ENCODE measurements at regions not wholly inside any gene's neighbourhood (a gene's known extent, or its start where the extent isn't known, plus 50 kb on each side); places are given as distances from the start of the nearest gene placed in this dataset.

- Histone ChIP-seq H4K8ac (ENCODE audit: extremely low read depth, insufficient read depth, low read length) (no peak overlapping the region), H3K4me1 (replicated peaks in 1 of 4; ENCODE audit: control insufficient read depth in 3 of 4, insufficient read depth in 4 of 4, low read length in 3 of 4) (no peaks in the 10 kb centered on the region; a peak in 1 of 7 replicates), H3K56ac (replicated peaks; ENCODE audit: insufficient read length, low read depth, low read length) (no peak overlapping the region), H3K23me2 (ENCODE audit: low read depth, low read length) (no peaks in the 10 kb centered on the region), H3K4ac (replicated peaks; ENCODE audit: insufficient read length, low read depth, low read length) (no peak overlapping the region), H3K9ac (replicated peaks in 1 of 4; ENCODE audit: extremely low read depth in 1 of 4, low read depth in 3 of 4, low read length in 3 of 4) (no peak overlapping the region), H3K4me3 (ENCODE audit: extremely low read depth in 1 of 4, insufficient read depth in 2 of 4, low read depth in 3 of 4, low read length in 4 of 4) (no peak overlapping the region), H4K5ac (ENCODE audit: insufficient read length, low read depth, low read length) (no peak overlapping the region), H3K27me3 (replicated peaks in 1 of 4; ENCODE audit: control insufficient read depth in 3 of 4, extremely low read depth in 1 of 4, insufficient read depth in 3 of 4, low read length in 3 of 4) (no peaks in the 10 kb centered on the region), H2BK20ac (ENCODE audit: low read length) (no peak overlapping the region), H2BK12ac (ENCODE audit: low read depth, low read length) (no peak overlapping the region), H3K79me2 (ENCODE audit: control insufficient read depth in 1 of 2, insufficient read depth in 2 of 2, low read length in 2 of 2) (no peaks in the 10 kb centered on the region), H4K91ac (replicated peaks; ENCODE audit: insufficient read length, low read length) (no peak overlapping the region), H3K4me2 (ENCODE audit: insufficient read depth in 1 of 2, low read depth in 2 of 2, low read length in 2 of 2) (no peak overlapping the region), H2AFZ (ENCODE audit: low read length) (0 out of 2 replicates have a peak overlapping the region, but pooled peaks have one; percentile 53), H2BK5ac (ENCODE audit: low read depth, low read length) (no peak overlapping the region), H2BK120ac (replicated peaks; ENCODE audit: low read depth, low read length) (no peak overlapping the region), H3K79me1 (ENCODE audit: low read depth, low read length) (no peaks in the 10 kb centered on the region), H2AK5ac (ENCODE audit: low read depth, low read length) (no peak overlapping the region), H3K18ac (ENCODE audit: extremely low read depth, low read length) (no peak overlapping the region), H3K14ac (ENCODE audit: insufficient read length) (no peak overlapping the region), H3K9me3 (ENCODE audit: insufficient read depth in 2 of 2, low read depth in 1 of 2, low read length in 1 of 2) (no peaks in the 10 kb centered on the region; a peak in 1 of 4 replicates), H3K36me3 (ENCODE audit: control insufficient read depth in 2 of 4, insufficient read depth in 4 of 4, low read length in 3 of 4) (no peaks in the 10 kb centered on the region), H3K27ac (ENCODE audit: low read depth, low read length) (no peak overlapping the region), H2BK15ac (ENCODE audit: low read length) (no peak overlapping the region), H3K23ac (ENCODE audit: insufficient read length) (no peak overlapping the region), H4K20me1 (replicated peaks in 1 of 2; ENCODE audit: control insufficient read depth in 1 of 2, insufficient read depth in 2 of 2, low read length in 2 of 2) (no peaks in the 10 kb centered on the region)
- ChIA-PET CTCF (ENCODE audit: partially characterized antibody) (interaction anchor here (3.0 kb wide), 1 partner anchor 9 kb away, joined by 16 read pairs; no protein-coding TSS in a partner anchor), POLR2A (ENCODE audit: partially characterized antibody) (no interaction called here)
- FAIRE-seq (no peak), DNase-seq (ENCODE audit: low read depth in 1 of 2, low spot score in 2 of 2) (no peak)
- no peak for TF ChIP-seq CHD2 (IDR thresholded peaks at IDR 0.05; ENCODE audit: low read length)
- TF ChIP-seq ZNF274 (IDR thresholded peaks at IDR 0.05; ENCODE audit: borderline replicate concordance, extremely low read depth, low read length), result no peak
- TF ChIP-seq BCL11A (IDR thresholded peaks at IDR 0.05; ENCODE audit: low read depth in 2 of 2, low read length in 2 of 2), result no peak
- WGBS, 2 experiments (ENCODE audit: extremely low coverage in 1 of 2, insufficient coverage in 1 of 2, insufficient read length in 1 of 2, insufficient replicate concordance in 2 of 2, low coverage in 1 of 2, low lambda C conversion rate in 2 of 2, missing lambda C conversion rate in 1 of 2), result 87% methylated on average over 10 of the region's 10 CpGs; no CpG with 5 or more reads in 1 of the 2 experiments
These were observed 464.7 kb upstream of the TOM1L1 start for GRCh38 chr17:54435966-54436365.
